H9 (cell line): ENCODE measurements at regions not wholly inside any gene's neighbourhood (a gene's known extent, or its start where the extent isn't known, plus 50 kb on each side); places are given as distances from the start of the nearest gene placed in this dataset.

Experiments used
- DNase-seq: peaks from one replicate; pipeline ENCODE4 v3.0.0-alpha.2; 2017
- H2AFZ ChIP-seq: one replicate; pipeline ENCODE4 v1.6.1; 2013; ENCODE audit warnings: mild to moderate bottlenecking, low read length, control low read depth, moderate library complexity
- H2AK5ac ChIP-seq: 2 replicates; pipeline ENCODE4 v1.6.1; 2013; ENCODE audit warnings: low read length, control low read depth, mixed read lengths; ENCODE audit not compliant: insufficient read length
- H2BK120ac ChIP-seq: one replicate; pipeline ENCODE4 v1.6.1; 2013; ENCODE audit warnings: low read depth, mild to moderate bottlenecking, low read length, control low read depth, inconsistent platforms; ENCODE audit not compliant: poor library complexity, severe bottlenecking
- H2BK12ac ChIP-seq: 2 replicates; pipeline ENCODE4 v1.6.1; 2013; ENCODE audit warnings: low read length, control low read depth, mixed read lengths, low read depth; ENCODE audit not compliant: insufficient read length
- H2BK15ac ChIP-seq: 2 replicates; pipeline ENCODE4 v1.6.1; 2013; ENCODE audit warnings: low read depth, low read length, control low read depth
- H2BK20ac ChIP-seq: one replicate; pipeline ENCODE4 v1.6.1; 2013; ENCODE audit warnings: low read depth, mild to moderate bottlenecking, low read length, control low read depth, inconsistent platforms; ENCODE audit not compliant: poor library complexity, severe bottlenecking
- H2BK5ac ChIP-seq: 2 replicates; pipeline ENCODE4 v1.6.1; 2013; ENCODE audit warnings: low read length, control low read depth, mixed read lengths; ENCODE audit not compliant: insufficient read length
- H3K14ac ChIP-seq: 2 replicates; pipeline ENCODE4 v1.6.1; 2013; ENCODE audit warnings: low read length, control low read depth; ENCODE audit not compliant: insufficient read depth
- H3K18ac ChIP-seq: 2 replicates; pipeline ENCODE4 v1.6.1; 2013; ENCODE audit warnings: low read depth, mild to moderate bottlenecking, mixed read lengths, low read length, control low read depth; ENCODE audit not compliant: insufficient read length
- H3K23ac ChIP-seq: 2 replicates; pipeline ENCODE4 v1.6.1; 2013; ENCODE audit warnings: low read length, control low read depth, mixed read lengths, low read depth; ENCODE audit not compliant: insufficient read length
- H3K23me2 ChIP-seq: 2 replicates; pipeline ENCODE4 v1.6.1; 2013; ENCODE audit warnings: low read depth, mild to moderate bottlenecking, mixed read lengths, low read length, control low read depth; ENCODE audit not compliant: insufficient read length, poor library complexity, severe bottlenecking
- H3K27ac ChIP-seq: 2 replicates; pipeline ENCODE4 v1.5.1; 2013; ENCODE audit warnings: low read length, control low read depth, mixed read lengths, low read depth; ENCODE audit not compliant: insufficient read length
- H3K27me3 ChIP-seq: 2 replicates; pipeline ENCODE4 v1.6.1; 2013; ENCODE audit warnings: low read length, control low read depth, inconsistent platforms; ENCODE audit not compliant: insufficient read depth
- H3K4ac ChIP-seq: 2 replicates; pipeline ENCODE4 v1.6.1; 2013; ENCODE audit warnings: low read depth, mild to moderate bottlenecking, control low read depth, inconsistent platforms, low read length, moderate library complexity
- H3K4me1 ChIP-seq: 2 replicates; pipeline ENCODE4 v1.6.1; 2013; ENCODE audit warnings: low read length, control low read depth, inconsistent platforms; ENCODE audit not compliant: insufficient read depth
- H3K4me2 ChIP-seq: 2 replicates; pipeline ENCODE4 v1.6.1; 2013; ENCODE audit warnings: low read length, control low read depth, mixed read lengths; ENCODE audit not compliant: insufficient read length, insufficient read depth
- H3K56ac ChIP-seq: 2 replicates; pipeline ENCODE4 v1.6.1; 2013; ENCODE audit warnings: low read depth, mild to moderate bottlenecking, mixed read lengths, low read length, control low read depth; ENCODE audit not compliant: insufficient read length
- H3K79me1 ChIP-seq: 2 replicates; pipeline ENCODE4 v1.6.1; 2013; ENCODE audit warnings: low read depth, mild to moderate bottlenecking, moderate library complexity, low read length, control low read depth, inconsistent platforms; ENCODE audit not compliant: insufficient read depth, poor library complexity, severe bottlenecking
- H3K79me2 ChIP-seq: 2 replicates; pipeline ENCODE4 v1.6.1; 2013; ENCODE audit warnings: low read length, control low read depth, inconsistent platforms; ENCODE audit not compliant: insufficient read depth
- H3K9ac ChIP-seq: 2 replicates; pipeline ENCODE4 v1.6.1; 2013; ENCODE audit warnings: low read length, control low read depth, mixed read lengths; ENCODE audit not compliant: insufficient read length; ENCODE audit errors: extremely low read depth
- H3K9me3 ChIP-seq: one replicate; pipeline ENCODE4 v1.6.1; 2013; ENCODE audit warnings: low read depth, low read length, inconsistent platforms; ENCODE audit not compliant: control insufficient read depth
- H3T11ph ChIP-seq: one replicate; pipeline ENCODE4 v1.6.1; 2013; ENCODE audit warnings: mild to moderate bottlenecking, low read length, control low read depth, inconsistent platforms
- H4K20me1 ChIP-seq: one replicate; pipeline ENCODE4 v1.6.1; 2013; ENCODE audit not compliant: control insufficient read depth, insufficient read length, insufficient read depth
- H4K5ac ChIP-seq: 2 replicates; pipeline ENCODE4 v1.6.1; 2013; ENCODE audit warnings: low read depth, mild to moderate bottlenecking, mixed read lengths, low read length, control low read depth; ENCODE audit not compliant: insufficient read length
- H4K8ac ChIP-seq: replicated peaks from 2 replicates; pipeline ENCODE4 v1.6.1; 2013; ENCODE audit warnings: low read length, control low read depth, mixed read lengths, low read depth; ENCODE audit not compliant: insufficient read length
- H4K91ac ChIP-seq: 2 replicates; pipeline ENCODE4 v1.6.1; 2013; ENCODE audit warnings: low read depth, mild to moderate bottlenecking, moderate library complexity, mixed read lengths, low read length, control low read depth; ENCODE audit not compliant: insufficient read length
- H3K27ac Mint-ChIP-seq, 3 experiments: 2 replicates in 2 of 3; 3 replicates in 1 of 3; pipeline ENCODE4 v1.8.0; 2020 to 2021; ENCODE audit warnings: mixed read lengths in 3 of 3, mild to moderate bottlenecking in 1 of 3, moderate library complexity in 1 of 3
- H3K27me3 Mint-ChIP-seq: 2 replicates; pipeline ENCODE4 v1.8.0; 2021; ENCODE audit warnings: low read depth, mild to moderate bottlenecking, moderate library complexity, mixed read lengths
- H3K36me3 Mint-ChIP-seq, 3 experiments: 2 replicates in 2 of 3; 3 replicates in 1 of 3; pipeline ENCODE4 v1.8.0; 2020 to 2021; ENCODE audit warnings: low read depth in 3 of 3, mixed read lengths in 3 of 3; ENCODE audit not compliant: insufficient read depth in 1 of 3
- H3K4me1 Mint-ChIP-seq, 2 experiments: 2 replicates each; pipeline ENCODE4 v1.8.0; 2020; ENCODE audit warnings: mixed read lengths in 2 of 2
- H3K4me3 Mint-ChIP-seq, 2 experiments: 2 replicates in 1 of 2; 3 replicates in 1 of 2; pipeline ENCODE4 v1.8.0; 2020 to 2021; ENCODE audit warnings: mild to moderate bottlenecking in 2 of 2, mixed read lengths in 2 of 2, moderate library complexity in 1 of 2
- H3K9me3 Mint-ChIP-seq, 2 experiments: 2 replicates in 1 of 2; 3 replicates in 1 of 2; pipeline ENCODE4 v1.8.0; 2020; ENCODE audit warnings: mild to moderate bottlenecking in 2 of 2, mixed read lengths in 2 of 2, moderate library complexity in 1 of 2
- CTCF ChIP-seq: fragments of 200-600 bp; sonication (generic); conservative IDR thresholded peaks from 3 replicates; pipeline ENCODE4 v1.8.0; 2021; ENCODE audit warnings: antibody characterized with exemption, mild to moderate bottlenecking
- WGBS: extraction: QIAGEN DNeasy Blood & Tissue Kit; methylation state at CpG from one replicate; pipeline ENCODE4 v1.1.7; 2013; ENCODE audit warnings: missing lambda C conversion rate, low lambda C conversion rate, mixed read lengths; ENCODE audit not compliant: insufficient read length; ENCODE audit errors: extremely low coverage; 5-methylcytosine and 5-hydroxymethylcytosine counted together

- H4K8ac ChIP-seq = no peak overlapping the region
- H3K79me1 ChIP-seq = no peaks in the 10 kb centered on the region
- H3K56ac ChIP-seq = no peak overlapping the region
- no peak for TF ChIP-seq CTCF
- no peaks in the 10 kb centered on the region for H4K20me1 ChIP-seq
- H2BK5ac ChIP-seq = no peak overlapping the region
- H3K4me1 Mint-ChIP-seq = no peaks in the 10 kb centered on the region
- no peak overlapping the region for H2BK15ac ChIP-seq
- H3T11ph ChIP-seq = no peak overlapping the region
- no peak overlapping the region for H3K14ac ChIP-seq
- no peaks in the 10 kb centered on the region for H3K23me2 ChIP-seq
- no peak overlapping the region for H2AK5ac ChIP-seq
- no peak for DNase-seq
- no peak overlapping the region for H2AFZ ChIP-seq
- no peak overlapping the region for H3K27ac ChIP-seq
- H2BK20ac ChIP-seq = no peak overlapping the region
- H3K4ac ChIP-seq = no peak overlapping the region
- no peaks in the 10 kb centered on the region for H3K27me3 Mint-ChIP-seq
- no peak overlapping the region for H3K23ac ChIP-seq
- no peak overlapping the region for H4K91ac ChIP-seq
- H3K9ac ChIP-seq = no peak overlapping the region
- H4K5ac ChIP-seq = no peak overlapping the region
- no peaks in the 10 kb centered on the region for H3K9me3 ChIP-seq
- no peak overlapping the region for H3K4me2 ChIP-seq
- no peak overlapping the region for H3K27ac Mint-ChIP-seq
- H3K18ac ChIP-seq = no peak overlapping the region
- 100% methylated on average over 1 of the region's 2 CpGs for WGBS
- H3K4me3 Mint-ChIP-seq = no peak overlapping the region
- no peak overlapping the region for H2BK12ac ChIP-seq
- H3K79me2 ChIP-seq = no peaks in the 10 kb centered on the region
- peaks cover 9 to 11% of the 10 kb centered on the region in 2 experiments; a peak in 4 of 5 replicates for H3K9me3 Mint-ChIP-seq
- peaks cover 0 to 11% (median 6%) of the 10 kb centered on the region in 3 experiments; a peak in 5 of 7 replicates for H3K36me3 Mint-ChIP-seq
- no peaks in the 10 kb centered on the region for H3K27me3 ChIP-seq
- H2BK120ac ChIP-seq = no peak overlapping the region
- H3K4me1 ChIP-seq = no peaks in the 10 kb centered on the region
Measured at GRCh38 chr2:123928358-123928757, 96.7 kb upstream of the CNTNAP5 start.
